ENCODE measurements at regions not wholly inside any gene's neighbourhood (a gene's known extent, or its start where the extent isn't known, plus 50 kb on each side); places are given as distances from the start of the nearest gene placed in this dataset.

GRCh38 chr7:18313965-18314364 lies 181.6 kb upstream of the HDAC9 start:
- no peaks in the 10 kb centered on the region for H3K79me2 ChIP-seq (ENCODE audit: insufficient read depth, low read length)
- DNase-seq (ENCODE audit: low read depth, low spot score) (no peak), ATAC-seq (no peak)
- TF ChIP-seq, protein P1, sequence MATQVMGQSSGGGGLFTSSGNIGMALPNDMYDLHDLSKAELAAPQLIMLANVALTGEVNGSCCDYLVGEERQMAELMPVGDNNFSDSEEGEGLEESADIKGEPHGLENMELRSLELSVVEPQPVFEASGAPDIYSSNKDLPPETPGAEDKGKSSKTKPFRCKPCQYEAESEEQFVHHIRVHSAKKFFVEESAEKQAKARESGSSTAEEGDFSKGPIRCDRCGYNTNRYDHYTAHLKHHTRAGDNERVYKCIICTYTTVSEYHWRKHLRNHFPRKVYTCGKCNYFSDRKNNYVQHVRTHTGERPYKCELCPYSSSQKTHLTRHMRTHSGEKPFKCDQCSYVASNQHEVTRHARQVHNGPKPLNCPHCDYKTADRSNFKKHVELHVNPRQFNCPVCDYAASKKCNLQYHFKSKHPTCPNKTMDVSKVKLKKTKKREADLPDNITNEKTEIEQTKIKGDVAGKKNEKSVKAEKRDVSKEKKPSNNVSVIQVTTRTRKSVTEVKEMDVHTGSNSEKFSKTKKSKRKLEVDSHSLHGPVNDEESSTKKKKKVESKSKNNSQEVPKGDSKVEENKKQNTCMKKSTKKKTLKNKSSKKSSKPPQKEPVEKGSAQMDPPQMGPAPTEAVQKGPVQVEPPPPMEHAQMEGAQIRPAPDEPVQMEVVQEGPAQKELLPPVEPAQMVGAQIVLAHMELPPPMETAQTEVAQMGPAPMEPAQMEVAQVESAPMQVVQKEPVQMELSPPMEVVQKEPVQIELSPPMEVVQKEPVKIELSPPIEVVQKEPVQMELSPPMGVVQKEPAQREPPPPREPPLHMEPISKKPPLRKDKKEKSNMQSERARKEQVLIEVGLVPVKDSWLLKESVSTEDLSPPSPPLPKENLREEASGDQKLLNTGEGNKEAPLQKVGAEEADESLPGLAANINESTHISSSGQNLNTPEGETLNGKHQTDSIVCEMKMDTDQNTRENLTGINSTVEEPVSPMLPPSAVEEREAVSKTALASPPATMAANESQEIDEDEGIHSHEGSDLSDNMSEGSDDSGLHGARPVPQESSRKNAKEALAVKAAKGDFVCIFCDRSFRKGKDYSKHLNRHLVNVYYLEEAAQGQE (IDR thresholded peaks at IDR 0.05; ENCODE audit: low read depth) = peak; percentile 17
- TF ChIP-seq YY1 (IDR thresholded peaks at IDR 0.05; ENCODE audit: extremely low read depth, insufficient replicate concordance, low read depth, low read length) = no peak
- H3K9me2 ChIP-seq (ENCODE audit: insufficient read depth) = no peaks in the 10 kb centered on the region
- H4K20me1 ChIP-seq (ENCODE audit: insufficient read depth) = no peaks in the 10 kb centered on the region
- ChIA-PET RAD21 (ENCODE audit: low non-redundant PET in 1 of 2, low total read pairs in 2 of 2, uncharacterized antibody in 2 of 2, unreplicated experiment in 2 of 2) (no interaction called here), CTCF (no interaction called here), POLR2A (no interaction called here)
- no peak overlapping the region for H3K27ac ChIP-seq (ENCODE audit: low read depth, low read length)
- H3K4me2 ChIP-seq (ENCODE audit: low read length) = no peak overlapping the region
- no peak overlapping the region for H2AFZ ChIP-seq (ENCODE audit: low read depth, low read length, poor library complexity, severe bottlenecking)
- H3K4me3 ChIP-seq (replicated peaks in 1 of 2; ENCODE audit: low read depth in 1 of 2, low read length in 2 of 2) = no peak overlapping the region
- H3K27me3 ChIP-seq (ENCODE audit: insufficient read depth, low read length) = no peaks in the 10 kb centered on the region
- no peaks in the 10 kb centered on the region for H3K9me3 ChIP-seq (ENCODE audit: control insufficient read depth in 1 of 2, insufficient read depth in 1 of 2, low read depth in 1 of 2, low read length in 2 of 2)
- intact Hi-C loops (cut with micrococcal nuclease) = no loop called here
- no peaks in the 10 kb centered on the region for H3K4me1 ChIP-seq (ENCODE audit: control insufficient read depth in 1 of 2, insufficient read depth in 2 of 2, low read length in 2 of 2)
- H3K36me3 ChIP-seq (ENCODE audit: control insufficient read depth in 1 of 2, insufficient read depth in 2 of 2, low read length in 2 of 2) = no peaks in the 10 kb centered on the region
- H3K9ac ChIP-seq (ENCODE audit: low read length) = no peak overlapping the region
- BruUV-seq (replicated peaks) = no TSS peak

- Histone ChIP-seq H3K9me3 (ENCODE audit: control insufficient read depth in 1 of 2, insufficient read depth in 1 of 2, low read depth in 1 of 2, low read length in 2 of 2) (no peaks in the 10 kb centered on the region), H3K27ac (ENCODE audit: low read depth, low read length) (no peak overlapping the region), H2AFZ (ENCODE audit: low read depth, low read length, poor library complexity, severe bottlenecking) (no peak overlapping the region), H3K4me1 (ENCODE audit: control insufficient read depth in 1 of 2, insufficient read depth in 2 of 2, low read length in 2 of 2) (no peaks in the 10 kb centered on the region), H3K4me3 (replicated peaks in 1 of 2; ENCODE audit: low read depth in 1 of 2, low read length in 2 of 2) (no peak overlapping the region), H3K36me3 (ENCODE audit: control insufficient read depth in 1 of 2, insufficient read depth in 2 of 2, low read length in 2 of 2) (no peaks in the 10 kb centered on the region), H3K9ac (ENCODE audit: low read length) (no peak overlapping the region), H3K27me3 (ENCODE audit: insufficient read depth, low read length) (no peaks in the 10 kb centered on the region), H4K20me1 (ENCODE audit: insufficient read depth) (no peaks in the 10 kb centered on the region), H3K4me2 (ENCODE audit: low read length) (no peak overlapping the region), H3K9me2 (ENCODE audit: insufficient read depth) (no peaks in the 10 kb centered on the region), H3K79me2 (ENCODE audit: insufficient read depth, low read length) (no peaks in the 10 kb centered on the region)
- CTCF ChIA-PET = no interaction called here
- RAD21 ChIA-PET (ENCODE audit: low non-redundant PET in 1 of 2, low total read pairs in 2 of 2, uncharacterized antibody in 2 of 2, unreplicated experiment in 2 of 2) = no interaction called here
- DNase-seq (ENCODE audit: low read depth, low spot score) = no peak
- no peak for TF ChIP-seq MAX (IDR thresholded peaks at IDR 0.05)
- no peak for ATAC-seq
- POLR2A ChIA-PET = no interaction called here
- BruUV-seq (replicated peaks) = no TSS peak
- intact Hi-C loops (cut with micrococcal nuclease) = no loop called here
Measured at GRCh38 chr7:18315241-18315640, 180.3 kb upstream of the HDAC9 start.
